Spleen (tissue), 11 donors: ENCODE measurements at regions not wholly inside any gene's neighbourhood (a gene's known extent, or its start where the extent isn't known, plus 50 kb on each side); places are given as distances from the start of the nearest gene placed in this dataset.

Experiments
- DNase-seq: peaks from one replicate; pipeline ENCODE4 v3.0.0-alpha.2; 2020
- H3K27ac ChIP-seq, 8 donors: fragments of 200-600 bp; sonication (generic) in 7 of 8; 1 replicate in 4 of 8; 2 replicates in 4 of 8; pipeline versions ENCODE4 v1.5.0 to v1.8.0; 2016 to 2021; ENCODE audit warnings: inconsistent platforms in 4 of 8, mild to moderate bottlenecking in 4 of 8, moderate library complexity in 1 of 8
- H3K27me3 ChIP-seq, 7 donors: fragments of 200-600 bp; sonication (generic) in 6 of 7; replicated peaks in 1 of 7; 1 replicate in 4 of 7; 2 replicates in 3 of 7; pipeline versions ENCODE4 v1.5.0 to v1.8.0; 2016 to 2021; ENCODE audit warnings: inconsistent platforms in 3 of 7, mild to moderate bottlenecking in 1 of 7
- H3K36me3 ChIP-seq, 6 donors: fragments of 200-600 bp; sonication (generic) in 5 of 6; 1 replicate in 4 of 6; 2 replicates in 2 of 6; pipeline versions ENCODE4 v1.5.0 to v1.8.0; 2016 to 2021; ENCODE audit warnings: inconsistent platforms in 2 of 6
- H3K4me1 ChIP-seq, 6 donors: fragments of 200-600 bp; sonication (generic) in 5 of 6; 1 replicate in 3 of 6; 2 replicates in 3 of 6; pipeline versions ENCODE4 v1.5.0 to v1.8.0; 2016 to 2021; ENCODE audit warnings: inconsistent platforms in 3 of 6
- H3K4me3 ChIP-seq, 8 donors: fragments of 200-600 bp; sonication (generic) in 7 of 8; 1 replicate in 4 of 8; 2 replicates in 4 of 8; pipeline versions ENCODE4 v1.5.0 to v1.8.0; 2016 to 2021; ENCODE audit warnings: inconsistent platforms in 4 of 8, mild to moderate bottlenecking in 4 of 8, moderate library complexity in 2 of 8
- H3K9me3 ChIP-seq, 8 donors: fragments of 200-600 bp; sonication (generic) in 7 of 8; 1 replicate in 4 of 8; 2 replicates in 4 of 8; pipeline versions ENCODE4 v1.5.0 to v1.8.0; 2016 to 2021; ENCODE audit warnings: inconsistent platforms in 4 of 8
- POLR2A ChIP-seq, 3 donors: fragments of 450-650 bp; IDR thresholded peaks; one replicate each; pipeline ENCODE4 v1.5.1; 2017; ENCODE audit warnings: antibody characterized with exemption in 3 of 3, mild to moderate bottlenecking in 1 of 3
- POLR2AphosphoS5 ChIP-seq, 3 donors: sonication (generic); formaldehyde crosslinking; IDR thresholded peaks; one replicate each; pipeline ENCODE4 v1.5.1; 2017; ENCODE audit warnings: antibody characterized with exemption in 3 of 3
- WGBS, 5 donors: extraction: QIAGEN DNeasy Blood & Tissue Kit in 3 of 5; methylation state at CpG; one replicate each; pipeline versions ENCODE4 v1.1.5 to v1.1.7; 2013 to 2018; 5-methylcytosine and 5-hydroxymethylcytosine counted together
- intact Hi-C: fragments of 100-400 bp; cut with DNase I; formaldehyde crosslinking; loops from one replicate; pipeline ENCODE4 v1.15.0; 2023; ENCODE audit warnings: low total_unique reads
- TF ChIP-seq, protein P1 (sequence below), 11 experiments: fragments of 200-600 bp in 7 of 11; fragments of 450-650 bp in 4 of 11; sonication (generic) in 4 of 11; IDR thresholded peaks in 8 of 11; conservative IDR thresholded peaks in 3 of 11; 1 replicate in 7 of 11; 2 replicates in 4 of 11; pipeline versions ENCODE4 v1.4.0 to v1.8.0; 2016 to 2021; ENCODE audit warnings: antibody characterized with exemption in 11 of 11, inconsistent platforms in 4 of 11, mild to moderate bottlenecking in 1 of 11
- donor health status: healthy with polysubstance abuse.
- donor health status: DM: no; HTN: no; CAD: no; lungs with moderate emphysema.
- donor health status: DM: no; HTN: no; CAD: no.
- donor health status: Bipolar disorder and iron deficiency.
- donor health status: healthy.
- donor health status: DM: no; HTN: no; CAD: no.
- donor health status: DM: yes; HTN: yes; CAD: no.

DNA sequence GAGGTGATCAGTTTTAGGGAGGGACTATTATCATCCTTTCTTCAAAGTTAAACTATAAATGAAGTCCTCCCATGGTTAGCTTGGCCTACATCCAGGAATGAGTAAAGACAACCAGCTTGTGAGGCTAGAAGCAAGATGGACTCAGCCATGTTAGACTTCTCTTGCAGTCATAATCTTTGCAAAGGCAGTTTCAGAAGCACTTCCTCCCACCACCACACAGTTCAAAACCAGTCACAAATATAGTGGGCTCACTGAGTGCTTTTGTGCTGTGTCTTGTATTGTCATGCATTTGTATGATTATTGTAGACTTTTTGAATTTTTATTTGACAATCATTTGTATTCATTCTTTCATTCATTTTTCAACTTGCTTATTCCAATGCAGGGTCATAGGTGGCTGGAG is 204.5 kb downstream of the ZNF674 start:
- Histone ChIP-seq H3K4me1 (no peaks in the 10 kb centered on the region), H3K27ac (no peak overlapping the region), H3K27me3 (peaks cover 0 to 12% (median 0%) of the 10 kb centered on the region in 7 donors), H3K4me3 (no peak overlapping the region), H3K36me3 (no peaks in the 10 kb centered on the region), H3K9me3 (no peaks in the 10 kb centered on the region)
- no peak for DNase-seq
- intact Hi-C loops, result no loop called here
- TF ChIP-seq, protein P1, sequence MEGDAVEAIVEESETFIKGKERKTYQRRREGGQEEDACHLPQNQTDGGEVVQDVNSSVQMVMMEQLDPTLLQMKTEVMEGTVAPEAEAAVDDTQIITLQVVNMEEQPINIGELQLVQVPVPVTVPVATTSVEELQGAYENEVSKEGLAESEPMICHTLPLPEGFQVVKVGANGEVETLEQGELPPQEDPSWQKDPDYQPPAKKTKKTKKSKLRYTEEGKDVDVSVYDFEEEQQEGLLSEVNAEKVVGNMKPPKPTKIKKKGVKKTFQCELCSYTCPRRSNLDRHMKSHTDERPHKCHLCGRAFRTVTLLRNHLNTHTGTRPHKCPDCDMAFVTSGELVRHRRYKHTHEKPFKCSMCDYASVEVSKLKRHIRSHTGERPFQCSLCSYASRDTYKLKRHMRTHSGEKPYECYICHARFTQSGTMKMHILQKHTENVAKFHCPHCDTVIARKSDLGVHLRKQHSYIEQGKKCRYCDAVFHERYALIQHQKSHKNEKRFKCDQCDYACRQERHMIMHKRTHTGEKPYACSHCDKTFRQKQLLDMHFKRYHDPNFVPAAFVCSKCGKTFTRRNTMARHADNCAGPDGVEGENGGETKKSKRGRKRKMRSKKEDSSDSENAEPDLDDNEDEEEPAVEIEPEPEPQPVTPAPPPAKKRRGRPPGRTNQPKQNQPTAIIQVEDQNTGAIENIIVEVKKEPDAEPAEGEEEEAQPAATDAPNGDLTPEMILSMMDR (IDR thresholded peaks at IDR 0.05 in 8 of 11, conservative IDR thresholded peaks at IDR 0.05 in 3 of 11), result no peak
- TF ChIP-seq POLR2AphosphoS5 (IDR thresholded peaks at IDR 0.05), result no peak
- TF ChIP-seq POLR2A (IDR thresholded peaks at IDR 0.05), result no peak

GRCh38 chrX:46333550-46333949 is 211.7 kb downstream of the ZNF674 start:
- Histone ChIP-seq H3K27me3 (peaks cover 0 to 5% (median 0%) of the 10 kb centered on the region in 7 donors), H3K4me1 (no peaks in the 10 kb centered on the region), H3K36me3 (no peaks in the 10 kb centered on the region), H3K9me3 (no peaks in the 10 kb centered on the region), H3K27ac (no peak overlapping the region), H3K4me3 (no peak overlapping the region)
- TF ChIP-seq POLR2A (IDR thresholded peaks at IDR 0.05), result no peak
- TF ChIP-seq, protein P1 (IDR thresholded peaks at IDR 0.05 in 8 of 11, conservative IDR thresholded peaks at IDR 0.05 in 3 of 11), result no peak
- TF ChIP-seq POLR2AphosphoS5 (IDR thresholded peaks at IDR 0.05), result no peak
- 62 to 97% (median 80%) methylated on average over 3 to 5 of the region's 5 CpGs for WGBS, 5 donors
- no peak for DNase-seq
- intact Hi-C loops, result no loop called here

DNA sequence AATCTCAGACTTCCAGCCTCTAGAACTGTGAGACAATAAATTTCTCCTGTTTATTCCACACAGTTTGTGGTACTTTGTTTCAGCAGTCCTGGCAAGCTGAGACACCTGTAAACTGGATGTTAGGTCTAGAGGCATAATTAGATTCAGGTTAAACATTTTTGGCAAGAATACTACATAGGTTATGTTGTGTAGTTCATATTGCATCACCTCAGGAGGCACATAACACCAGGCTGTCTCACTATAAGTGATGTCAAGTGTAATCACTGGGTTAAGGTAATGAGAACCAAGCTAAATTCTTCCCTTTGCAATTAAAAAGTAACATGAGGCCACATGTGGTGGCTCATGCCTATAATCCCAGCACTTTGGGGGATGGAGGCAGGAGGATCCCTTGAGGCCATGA is 214.2 kb downstream of the ZNF674 start:
- Histone ChIP-seq H3K9me3 (no peaks in the 10 kb centered on the region), H3K4me1 (no peaks in the 10 kb centered on the region), H3K27ac (no peak overlapping the region), H3K4me3 (no peak overlapping the region), H3K36me3 (no peaks in the 10 kb centered on the region), H3K27me3 (peaks cover 0 to 5% (median 0%) of the 10 kb centered on the region in 7 donors)
- no peak for DNase-seq
- intact Hi-C loops, result no loop called here
- no peak for TF ChIP-seq POLR2A (IDR thresholded peaks at IDR 0.05)

- Histone ChIP-seq H3K27me3 (peaks cover 0 to 5% (median 0%) of the 10 kb centered on the region in 7 donors), H3K27ac (no peak overlapping the region), H3K4me1 (no peaks in the 10 kb centered on the region), H3K36me3 (no peaks in the 10 kb centered on the region), H3K4me3 (no peak overlapping the region), H3K9me3 (no peaks in the 10 kb centered on the region)
- intact Hi-C loops, result no loop called here
- DNase-seq, result no peak
- WGBS, 5 donors, result 70 to 93% (median 81%) methylated on average over 2 of the region's 2 CpGs
- no peak for TF ChIP-seq POLR2AphosphoS5 (IDR thresholded peaks at IDR 0.05)
- TF ChIP-seq, protein P1 (IDR thresholded peaks at IDR 0.05 in 8 of 11, conservative IDR thresholded peaks at IDR 0.05 in 3 of 11), result no peak
- no peak for TF ChIP-seq POLR2A (IDR thresholded peaks at IDR 0.05)
These were observed 214.7 kb downstream of the ZNF674 start for GRCh38 chrX:46330513-46330912.

DNA sequence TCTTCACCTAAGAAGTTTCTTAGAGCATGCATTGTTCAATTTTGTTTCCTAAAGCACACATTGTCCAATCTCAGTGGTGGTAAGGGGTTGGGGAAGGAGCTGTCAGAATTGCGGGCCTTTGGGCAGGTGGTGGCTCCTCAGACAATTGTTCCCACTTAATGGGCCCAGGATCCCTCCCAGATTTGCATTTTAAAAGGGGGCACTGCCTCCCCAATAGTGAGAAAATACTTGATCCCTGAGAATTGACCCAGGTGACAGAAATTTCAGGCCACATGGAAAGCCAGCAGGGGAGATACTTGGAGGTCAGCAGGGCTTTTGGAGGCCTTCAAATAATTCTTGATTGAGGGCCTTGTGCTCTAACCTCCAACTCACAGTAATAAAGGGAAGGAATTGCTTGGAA is 217.1 kb downstream of the ZNF674 start:
- 68 to 89% (median 82%) methylated on average over 1 of the region's 1 CpG for WGBS, 5 donors
- intact Hi-C loops, result no loop called here
- no peak for DNase-seq

More for the DNA sequence above, 217.1 kb downstream of the ZNF674 start:
- peaks cover 0 to 5% (median 0%) of the 10 kb centered on the region in 6 donors for H3K4me1 ChIP-seq
- no peaks in the 10 kb centered on the region for H3K9me3 ChIP-seq
- TF ChIP-seq, protein P1 (IDR thresholded peaks at IDR 0.05 in 8 of 11, conservative IDR thresholded peaks at IDR 0.05 in 3 of 11), result no peak
- no peak for TF ChIP-seq POLR2AphosphoS5 (IDR thresholded peaks at IDR 0.05)
- no peak overlapping the region for H3K4me3 ChIP-seq
- H3K36me3 ChIP-seq, result no peaks in the 10 kb centered on the region
- H3K27ac ChIP-seq, result no peak overlapping the region
- peaks cover 0 to 5% (median 0%) of the 10 kb centered on the region in 7 donors for H3K27me3 ChIP-seq
